Caco-2 (cell line): ENCODE measurements at regions not wholly inside any gene's neighbourhood (a gene's known extent, or its start where the extent isn't known, plus 50 kb on each side); places are given as distances from the start of the nearest gene placed in this dataset.

Source experiments
- BruUV-seq: library from RNA; stranded (reverse); fragments of 400-500 nt; replicated peaks from 2 replicates; lab custom pipeline; 2021; lab: Mats Ljungman, UMichigan
- CTCF ChIA-PET: fragments of 300-600 bp; sonication (Branson Sonifier 250); formaldehyde crosslinking; loops from one replicate; lab custom pipeline; 2022; ENCODE audit warnings: antibody characterized with exemption; lab: Charles Lee
- POLR2A ChIA-PET: fragments of 300-600 bp; sonication (Branson Sonifier 250); formaldehyde crosslinking; loops from one replicate; lab custom pipeline; 2022; ENCODE audit warnings: antibody characterized with exemption; lab: Charles Lee
- DNase-seq, 2 experiments: peaks; one replicate each; pipeline versions ENCODE4 v3.0.0 to v3.0.0-alpha.2; 2020 to 2022
- H3K27me3 ChIP-seq: replicated peaks from 2 replicates; pipeline ENCODE4 v1.6.0; 2011; ENCODE audit warnings: low read length; ENCODE audit not compliant: control insufficient read depth, insufficient read depth
- H3K36me3 ChIP-seq: 2 replicates; pipeline ENCODE4 v1.5.1; 2011; ENCODE audit warnings: low read length; ENCODE audit not compliant: control insufficient read depth, insufficient read depth
- H3K4me1 ChIP-seq: fragments of 250-450 bp; sonication (Bioruptor Pico); 2 replicates; pipeline ENCODE4 v1.5.1; 2020; ENCODE audit warnings: mild to moderate bottlenecking
- H3K4me3 ChIP-seq: 2 replicates; pipeline ENCODE4 v1.5.1; 2011; ENCODE audit warnings: low read depth, mild to moderate bottlenecking, control low read depth, low read length
- H3K9me3 ChIP-seq: fragments of 250-450 bp; sonication (Bioruptor Pico); 2 replicates; pipeline ENCODE4 v1.5.1; 2020; ENCODE audit warnings: mild to moderate bottlenecking, moderate library complexity
- H3K27ac Mint-ChIP-seq: one replicate; pipeline ENCODE4 v1.8.0; 2022; ENCODE audit warnings: mixed read lengths; ENCODE audit not compliant: unreplicated experiment
- H3K27me3 Mint-ChIP-seq: one replicate; pipeline ENCODE4 v1.8.0; 2022; ENCODE audit warnings: mixed read lengths; ENCODE audit not compliant: insufficient read depth, unreplicated experiment
- H3K36me3 Mint-ChIP-seq: one replicate; pipeline ENCODE4 v1.8.0; 2022; ENCODE audit warnings: mild to moderate bottlenecking, mixed read lengths; ENCODE audit not compliant: insufficient read depth, unreplicated experiment
- H3K4me1 Mint-ChIP-seq: one replicate; pipeline ENCODE4 v1.8.0; 2022; ENCODE audit warnings: low read depth, mixed read lengths; ENCODE audit not compliant: unreplicated experiment
- H3K4me3 Mint-ChIP-seq: one replicate; pipeline ENCODE4 v1.8.0; 2022; ENCODE audit warnings: mild to moderate bottlenecking, moderate library complexity, mixed read lengths; ENCODE audit not compliant: unreplicated experiment
- H3K9me3 Mint-ChIP-seq: one replicate; pipeline ENCODE4 v1.8.0; 2022; ENCODE audit warnings: mixed read lengths; ENCODE audit not compliant: unreplicated experiment
- CTCF ChIP-seq, 2 experiments: fragments of 200-600 bp in 1 of 2; IDR thresholded peaks; 1 replicate in 1 of 2; 2 replicates in 1 of 2; pipeline versions ENCODE4 v1.5.1 to v1.8.0; 2011 to 2022; ENCODE audit warnings: antibody characterized with exemption in 1 of 2, control low read depth in 1 of 2, inconsistent platforms in 1 of 2, low read depth in 1 of 2, low read length in 1 of 2, mild to moderate bottlenecking in 1 of 2, moderate library complexity in 1 of 2; ENCODE audit not compliant: insufficient read depth in 1 of 2, severe bottlenecking in 1 of 2, unreplicated experiment in 1 of 2
- intact Hi-C: fragments of 100-400 bp; cut with micrococcal nuclease; formaldehyde crosslinking; loops from one replicate; pipeline ENCODE4 v1.10.0; 2022; ENCODE audit not compliant: unreplicated experiment

GRCh38 chr16:85346404-85347212, 234.3 kb upstream of the CIBAR2 start:
- intact Hi-C loops: no loop called here
- Mint-ChIP-seq H3K4me1 (no peaks in the 10 kb centered on the region), H3K4me3 (no peak overlapping the region), H3K27me3 (no peaks in the 10 kb centered on the region), H3K9me3 (peaks cover 18% of the 10 kb centered on the region), H3K36me3 (no peaks in the 10 kb centered on the region), H3K27ac (no peak overlapping the region)
- ChIA-PET CTCF (interaction anchor here (0.7 kb wide), 1 partner anchor 275 kb away, joined by 10 read pairs; no protein-coding TSS in a partner anchor), POLR2A (no interaction called here)
- no peaks in the 10 kb centered on the region for H3K27me3 ChIP-seq
- BruUV-seq: no TSS peak
- no peak for DNase-seq
- no peaks in the 10 kb centered on the region for H3K9me3 ChIP-seq
- H3K4me3 ChIP-seq: no peak overlapping the region
- no peaks in the 10 kb centered on the region for H3K36me3 ChIP-seq
- H3K4me1 ChIP-seq: no peaks in the 10 kb centered on the region
- TF ChIP-seq CTCF (IDR thresholded peaks at IDR 0.05; ENCODE audit: insufficient read depth in 1 of 2, low read depth in 1 of 2, low read length in 1 of 2, severe bottlenecking in 1 of 2, unreplicated experiment in 1 of 2): no peak

GRCh38 chr16:85347213-85347591, 234.9 kb upstream of the CIBAR2 start:
- Mint-ChIP-seq H3K27me3 (no peaks in the 10 kb centered on the region), H3K36me3 (no peaks in the 10 kb centered on the region), H3K27ac (no peak overlapping the region), H3K4me1 (no peaks in the 10 kb centered on the region), H3K9me3 (peaks cover 18% of the 10 kb centered on the region), H3K4me3 (no peak overlapping the region)
- no peak for DNase-seq
- no peak overlapping the region for H3K4me3 ChIP-seq
- intact Hi-C loops: no loop called here
- no peaks in the 10 kb centered on the region for H3K27me3 ChIP-seq
- peaks cover 2% of the 10 kb centered on the region for H3K4me1 ChIP-seq
- TF ChIP-seq CTCF (IDR thresholded peaks at IDR 0.05; ENCODE audit: insufficient read depth in 1 of 2, low read depth in 1 of 2, low read length in 1 of 2, severe bottlenecking in 1 of 2, unreplicated experiment in 1 of 2): peak; percentile 38 to 40
- ChIA-PET POLR2A (no interaction called here), CTCF (interaction anchor here (0.6 to 1.1 kb wide), 4 partner anchors 17 to 275 kb away, joined by 3 to 10 read pairs (median 4); no protein-coding TSS in a partner anchor)
- no peaks in the 10 kb centered on the region for H3K9me3 ChIP-seq
- no TSS peak for BruUV-seq
- H3K36me3 ChIP-seq: no peaks in the 10 kb centered on the region

- no peaks in the 10 kb centered on the region for H3K27me3 Mint-ChIP-seq
- H3K4me1 Mint-ChIP-seq: no peaks in the 10 kb centered on the region
- no peak overlapping the region for H3K4me3 Mint-ChIP-seq
Measured at GRCh38 chr16:85348065-85348840, 236.0 kb upstream of the CIBAR2 start.

More at GRCh38 chr16:85348065-85348840, 236.0 kb upstream of the CIBAR2 start:
- Histone ChIP-seq H3K4me1 (peaks cover 13% of the 10 kb centered on the region), H3K36me3 (no peaks in the 10 kb centered on the region), H3K9me3 (no peaks in the 10 kb centered on the region), H3K27me3 (no peaks in the 10 kb centered on the region), H3K4me3 (no peak overlapping the region)
- POLR2A ChIA-PET: no interaction called here
- BruUV-seq: no TSS peak
- no peak for TF ChIP-seq CTCF (IDR thresholded peaks at IDR 0.05; ENCODE audit: insufficient read depth in 1 of 2, low read depth in 1 of 2, low read length in 1 of 2, severe bottlenecking in 1 of 2, unreplicated experiment in 1 of 2)
- no peaks in the 10 kb centered on the region for H3K36me3 Mint-ChIP-seq
- intact Hi-C loops: no loop called here
- no peak for DNase-seq
- peaks cover 18% of the 10 kb centered on the region for H3K9me3 Mint-ChIP-seq
- CTCF ChIA-PET: interaction anchor here (0.6 to 1.1 kb wide), 3 partner anchors 32 to 180 kb away, joined by 3 read pairs; no protein-coding TSS in a partner anchor
- H3K27ac Mint-ChIP-seq: no peak overlapping the region
